Liver (tissue), 8 donors: ENCODE measurements at regions not wholly inside any gene's neighbourhood (a gene's known extent, or its start where the extent isn't known, plus 50 kb on each side); places are given as distances from the start of the nearest gene placed in this dataset.

Experiments
- DNase-seq: peaks from one replicate; pipeline ENCODE4 v3.0.0-alpha.2; 2017; ENCODE audit warnings: low spot score
- H3K27ac ChIP-seq, 2 donors: one replicate each; pipeline ENCODE4 v1.7.0; 2013; ENCODE audit warnings: inconsistent platforms in 2 of 2, low read length in 2 of 2, control low read depth in 1 of 2, low read depth in 1 of 2, mild to moderate bottlenecking in 1 of 2
- H3K27me3 ChIP-seq, 4 donors: one replicate each; pipeline versions ENCODE4 v1.6.1 to v1.7.0; 2013; ENCODE audit warnings: low read length in 3 of 4, inconsistent platforms in 1 of 4, mild to moderate bottlenecking in 1 of 4, moderate library complexity in 1 of 4; ENCODE audit not compliant: control insufficient read depth in 4 of 4, insufficient read depth in 4 of 4
- H3K36me3 ChIP-seq, 4 donors: one replicate each; pipeline versions ENCODE4 v1.6.1 to v1.7.0; 2013; ENCODE audit warnings: low read length in 3 of 4, mild to moderate bottlenecking in 3 of 4, low read depth in 1 of 4, moderate library complexity in 1 of 4; ENCODE audit not compliant: control insufficient read depth in 4 of 4, insufficient read depth in 3 of 4
- H3K4me1 ChIP-seq, 4 donors: one replicate each; pipeline versions ENCODE4 v1.6.1 to v1.7.0; 2013; ENCODE audit warnings: low read length in 3 of 4, mild to moderate bottlenecking in 3 of 4, moderate library complexity in 1 of 4; ENCODE audit not compliant: control insufficient read depth in 4 of 4, insufficient read depth in 4 of 4
- H3K4me3 ChIP-seq, 3 donors: one replicate each; pipeline versions ENCODE4 v1.6.1 to v1.7.0; 2013; ENCODE audit warnings: low read length in 3 of 3, control low read depth in 1 of 3, low read depth in 1 of 3, mild to moderate bottlenecking in 1 of 3
- H3K9ac ChIP-seq, 2 donors: one replicate each; pipeline ENCODE4 v1.7.0; 2013; ENCODE audit warnings: low read length in 2 of 2, mild to moderate bottlenecking in 2 of 2, moderate library complexity in 2 of 2, control low read depth in 1 of 2, low read depth in 1 of 2
- H3K9me3 ChIP-seq, 4 donors: one replicate each; pipeline versions ENCODE4 v1.6.1 to v1.7.0; 2013; ENCODE audit warnings: low read length in 3 of 4; ENCODE audit not compliant: control insufficient read depth in 4 of 4
- EGR1 ChIP-seq, 2 donors: IDR thresholded peaks; 2 replicates each; pipeline ENCODE4 v1.6.1; 2016 to 2018; ENCODE audit warnings: antibody characterized with exemption in 2 of 2, low read depth in 2 of 2
- FOXA1 ChIP-seq: IDR thresholded peaks from 2 replicates; pipeline ENCODE4 v1.6.1; 2016; ENCODE audit warnings: antibody characterized with exemption
- FOXA2 ChIP-seq: IDR thresholded peaks from 2 replicates; pipeline ENCODE4 v1.6.1; 2016; ENCODE audit warnings: antibody characterized with exemption
- GABPA ChIP-seq, 2 donors: IDR thresholded peaks in 1 of 2; conservative IDR thresholded peaks in 1 of 2; 2 replicates each; pipeline ENCODE4 v1.6.1; 2016; ENCODE audit warnings: antibody characterized with exemption in 2 of 2, mild to moderate bottlenecking in 1 of 2, moderate library complexity in 1 of 2
- HNF4A ChIP-seq, 2 donors: conservative IDR thresholded peaks; 2 replicates each; pipeline ENCODE4 v1.6.1; 2016; ENCODE audit warnings: antibody characterized with exemption in 2 of 2, mild to moderate bottlenecking in 2 of 2
- HNF4G ChIP-seq: IDR thresholded peaks from 2 replicates; pipeline ENCODE4 v1.6.1; 2016; ENCODE audit warnings: antibody characterized with exemption
- JUND ChIP-seq, 2 donors: IDR thresholded peaks; 2 replicates each; pipeline ENCODE4 v1.6.1; 2016; ENCODE audit warnings: antibody characterized with exemption in 2 of 2
- MAX ChIP-seq: IDR thresholded peaks from 2 replicates; pipeline ENCODE4 v1.6.1; 2016; ENCODE audit warnings: antibody characterized with exemption
- NR2F2 ChIP-seq: IDR thresholded peaks from 2 replicates; pipeline ENCODE4 v1.6.1; 2016; ENCODE audit warnings: antibody characterized with exemption
- RAD21 ChIP-seq, 2 donors: IDR thresholded peaks; 2 replicates each; pipeline ENCODE4 v1.6.1; 2016; ENCODE audit warnings: antibody characterized with exemption in 2 of 2, mild to moderate bottlenecking in 2 of 2
- RXRA ChIP-seq, 2 donors: IDR thresholded peaks; 2 replicates each; pipeline ENCODE4 v1.6.1; 2017 to 2018; ENCODE audit warnings: antibody characterized with exemption in 2 of 2, mild to moderate bottlenecking in 1 of 2
- SP1 ChIP-seq: IDR thresholded peaks from 2 replicates; pipeline ENCODE4 v1.6.1; 2018; ENCODE audit warnings: antibody characterized with exemption, mild to moderate bottlenecking
- TAF1 ChIP-seq: conservative IDR thresholded peaks from 2 replicates; pipeline ENCODE4 v1.6.1; 2016; ENCODE audit warnings: antibody characterized with exemption, mild to moderate bottlenecking
- YY1 ChIP-seq: IDR thresholded peaks from 2 replicates; pipeline ENCODE4 v1.6.1; 2016; ENCODE audit warnings: antibody characterized with exemption, mild to moderate bottlenecking
- WGBS: extraction: QIAGEN DNeasy Blood & Tissue Kit; methylation state at CpG from one replicate; pipeline ENCODE4 v1.1.7; 2013; 5-methylcytosine and 5-hydroxymethylcytosine counted together
- TF ChIP-seq, protein P1 (sequence below): fragments of 150-350 bp; IDR thresholded peaks from 2 replicates; pipeline ENCODE4 v1.5.1; 2017; ENCODE audit warnings: improper control_type of control experiment, low read depth, low read length; ENCODE audit not compliant: missing input control
- TF ChIP-seq, protein P2 (sequence below): IDR thresholded peaks from 2 replicates; pipeline ENCODE4 v1.6.1; 2016; ENCODE audit warnings: antibody characterized with exemption
- TF ChIP-seq, protein P3 (sequence below): IDR thresholded peaks from 2 replicates; pipeline ENCODE4 v1.6.1; 2016; ENCODE audit warnings: antibody characterized with exemption
- TF ChIP-seq, protein P4 (sequence below): IDR thresholded peaks from 2 replicates; pipeline ENCODE4 v1.6.1; 2016; ENCODE audit warnings: antibody characterized with exemption, mild to moderate bottlenecking
- donor health status: healthy.
- donor health status: healthy.
- donor health status: healthy.
- donor health status: healthy.
- donor health status: healthy.

DNA sequence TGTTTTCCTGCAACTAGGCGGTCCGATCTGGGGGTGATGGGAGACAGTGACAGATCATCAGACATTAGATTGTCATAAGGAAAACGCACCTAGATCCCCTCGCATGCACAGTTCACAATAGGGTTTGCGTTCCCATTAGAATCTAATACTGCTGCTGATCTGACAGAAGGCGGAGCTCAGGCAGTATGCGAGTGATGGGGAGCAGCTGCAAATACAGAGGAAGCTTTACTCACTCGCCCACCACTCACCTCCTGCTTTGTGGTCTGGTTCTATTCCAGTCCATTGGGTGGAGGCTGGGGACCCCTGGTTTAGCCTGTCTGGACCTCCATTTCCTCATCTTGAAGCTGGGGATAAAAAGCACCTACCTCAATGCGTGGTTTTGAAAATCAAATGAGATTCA is 437.5 kb upstream of the PROK2 start:
- H3K4me1 ChIP-seq = no peaks in the 10 kb centered on the region
- H3K36me3 ChIP-seq = no peaks in the 10 kb centered on the region
- H3K27me3 ChIP-seq = no peaks in the 10 kb centered on the region
- no peak overlapping the region for H3K9ac ChIP-seq
- no peak overlapping the region for H3K4me3 ChIP-seq
- H3K27ac ChIP-seq = no peak overlapping the region
- 92% methylated on average over 9 of the region's 9 CpGs for WGBS
- TF ChIP-seq FOXA1 (no peak), EGR1 (IDR thresholded peaks at IDR 0.05; ENCODE audit: low read depth in 2 of 2) (no peak), HNF4G (no peak), JUND (IDR thresholded peaks at IDR 0.05) (no peak), MAX (no peak), RAD21 (IDR thresholded peaks at IDR 0.05) (no peak), TAF1 (no peak), NR2F2 (no peak), YY1 (no peak), RXRA (IDR thresholded peaks at IDR 0.05) (no peak), FOXA2 (no peak), HNF4A (conservative IDR thresholded peaks at IDR 0.05) (no peak), SP1 (no peak), GABPA (IDR thresholded peaks at IDR 0.05 in 1 of 2, conservative IDR thresholded peaks at IDR 0.05 in 1 of 2) (no peak)
- TF ChIP-seq, protein P1, sequence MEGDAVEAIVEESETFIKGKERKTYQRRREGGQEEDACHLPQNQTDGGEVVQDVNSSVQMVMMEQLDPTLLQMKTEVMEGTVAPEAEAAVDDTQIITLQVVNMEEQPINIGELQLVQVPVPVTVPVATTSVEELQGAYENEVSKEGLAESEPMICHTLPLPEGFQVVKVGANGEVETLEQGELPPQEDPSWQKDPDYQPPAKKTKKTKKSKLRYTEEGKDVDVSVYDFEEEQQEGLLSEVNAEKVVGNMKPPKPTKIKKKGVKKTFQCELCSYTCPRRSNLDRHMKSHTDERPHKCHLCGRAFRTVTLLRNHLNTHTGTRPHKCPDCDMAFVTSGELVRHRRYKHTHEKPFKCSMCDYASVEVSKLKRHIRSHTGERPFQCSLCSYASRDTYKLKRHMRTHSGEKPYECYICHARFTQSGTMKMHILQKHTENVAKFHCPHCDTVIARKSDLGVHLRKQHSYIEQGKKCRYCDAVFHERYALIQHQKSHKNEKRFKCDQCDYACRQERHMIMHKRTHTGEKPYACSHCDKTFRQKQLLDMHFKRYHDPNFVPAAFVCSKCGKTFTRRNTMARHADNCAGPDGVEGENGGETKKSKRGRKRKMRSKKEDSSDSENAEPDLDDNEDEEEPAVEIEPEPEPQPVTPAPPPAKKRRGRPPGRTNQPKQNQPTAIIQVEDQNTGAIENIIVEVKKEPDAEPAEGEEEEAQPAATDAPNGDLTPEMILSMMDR = no peak
- TF ChIP-seq, protein P2, sequence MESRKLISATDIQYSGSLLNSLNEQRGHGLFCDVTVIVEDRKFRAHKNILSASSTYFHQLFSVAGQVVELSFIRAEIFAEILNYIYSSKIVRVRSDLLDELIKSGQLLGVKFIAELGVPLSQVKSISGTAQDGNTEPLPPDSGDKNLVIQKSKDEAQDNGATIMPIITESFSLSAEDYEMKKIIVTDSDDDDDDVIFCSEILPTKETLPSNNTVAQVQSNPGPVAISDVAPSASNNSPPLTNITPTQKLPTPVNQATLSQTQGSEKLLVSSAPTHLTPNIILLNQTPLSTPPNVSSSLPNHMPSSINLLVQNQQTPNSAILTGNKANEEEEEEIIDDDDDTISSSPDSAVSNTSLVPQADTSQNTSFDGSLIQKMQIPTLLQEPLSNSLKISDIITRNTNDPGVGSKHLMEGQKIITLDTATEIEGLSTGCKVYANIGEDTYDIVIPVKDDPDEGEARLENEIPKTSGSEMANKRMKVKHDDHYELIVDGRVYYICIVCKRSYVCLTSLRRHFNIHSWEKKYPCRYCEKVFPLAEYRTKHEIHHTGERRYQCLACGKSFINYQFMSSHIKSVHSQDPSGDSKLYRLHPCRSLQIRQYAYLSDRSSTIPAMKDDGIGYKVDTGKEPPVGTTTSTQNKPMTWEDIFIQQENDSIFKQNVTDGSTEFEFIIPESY = no peak
- TF ChIP-seq, protein P3, sequence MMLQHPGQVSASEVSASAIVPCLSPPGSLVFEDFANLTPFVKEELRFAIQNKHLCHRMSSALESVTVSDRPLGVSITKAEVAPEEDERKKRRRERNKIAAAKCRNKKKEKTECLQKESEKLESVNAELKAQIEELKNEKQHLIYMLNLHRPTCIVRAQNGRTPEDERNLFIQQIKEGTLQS = no peak
- TF ChIP-seq, protein P4, sequence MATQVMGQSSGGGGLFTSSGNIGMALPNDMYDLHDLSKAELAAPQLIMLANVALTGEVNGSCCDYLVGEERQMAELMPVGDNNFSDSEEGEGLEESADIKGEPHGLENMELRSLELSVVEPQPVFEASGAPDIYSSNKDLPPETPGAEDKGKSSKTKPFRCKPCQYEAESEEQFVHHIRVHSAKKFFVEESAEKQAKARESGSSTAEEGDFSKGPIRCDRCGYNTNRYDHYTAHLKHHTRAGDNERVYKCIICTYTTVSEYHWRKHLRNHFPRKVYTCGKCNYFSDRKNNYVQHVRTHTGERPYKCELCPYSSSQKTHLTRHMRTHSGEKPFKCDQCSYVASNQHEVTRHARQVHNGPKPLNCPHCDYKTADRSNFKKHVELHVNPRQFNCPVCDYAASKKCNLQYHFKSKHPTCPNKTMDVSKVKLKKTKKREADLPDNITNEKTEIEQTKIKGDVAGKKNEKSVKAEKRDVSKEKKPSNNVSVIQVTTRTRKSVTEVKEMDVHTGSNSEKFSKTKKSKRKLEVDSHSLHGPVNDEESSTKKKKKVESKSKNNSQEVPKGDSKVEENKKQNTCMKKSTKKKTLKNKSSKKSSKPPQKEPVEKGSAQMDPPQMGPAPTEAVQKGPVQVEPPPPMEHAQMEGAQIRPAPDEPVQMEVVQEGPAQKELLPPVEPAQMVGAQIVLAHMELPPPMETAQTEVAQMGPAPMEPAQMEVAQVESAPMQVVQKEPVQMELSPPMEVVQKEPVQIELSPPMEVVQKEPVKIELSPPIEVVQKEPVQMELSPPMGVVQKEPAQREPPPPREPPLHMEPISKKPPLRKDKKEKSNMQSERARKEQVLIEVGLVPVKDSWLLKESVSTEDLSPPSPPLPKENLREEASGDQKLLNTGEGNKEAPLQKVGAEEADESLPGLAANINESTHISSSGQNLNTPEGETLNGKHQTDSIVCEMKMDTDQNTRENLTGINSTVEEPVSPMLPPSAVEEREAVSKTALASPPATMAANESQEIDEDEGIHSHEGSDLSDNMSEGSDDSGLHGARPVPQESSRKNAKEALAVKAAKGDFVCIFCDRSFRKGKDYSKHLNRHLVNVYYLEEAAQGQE = no peak
- no peak for DNase-seq
- peaks cover 0 to 16% (median 6%) of the 10 kb centered on the region in 4 donors for H3K9me3 ChIP-seq
